NCI-H1694 (cell line): ENCODE measurements at regions not wholly inside any gene's neighbourhood (a gene's known extent, or its start where the extent isn't known, plus 50 kb on each side); places are given as distances from the start of the nearest gene placed in this dataset.
"Not testable (repeated sequence)": the region's sequence is repeated elsewhere in the genome, so short reads cannot be mapped to it uniquely, and the experiment has no call there.

Experiments used
- DNase-seq: peaks from one replicate; lab custom pipeline; 2025; lab: John Stamatoyannopoulos, UW

- DNase-seq = no peak
Measured at GRCh38 chr1:91098299-91098906, 76.6 kb upstream of the ZNF644 start.

- not testable (repeated sequence) for DNase-seq
Measured at GRCh38 chr1:91095321-91095720, 73.5 kb upstream of the ZNF644 start.

DNA sequence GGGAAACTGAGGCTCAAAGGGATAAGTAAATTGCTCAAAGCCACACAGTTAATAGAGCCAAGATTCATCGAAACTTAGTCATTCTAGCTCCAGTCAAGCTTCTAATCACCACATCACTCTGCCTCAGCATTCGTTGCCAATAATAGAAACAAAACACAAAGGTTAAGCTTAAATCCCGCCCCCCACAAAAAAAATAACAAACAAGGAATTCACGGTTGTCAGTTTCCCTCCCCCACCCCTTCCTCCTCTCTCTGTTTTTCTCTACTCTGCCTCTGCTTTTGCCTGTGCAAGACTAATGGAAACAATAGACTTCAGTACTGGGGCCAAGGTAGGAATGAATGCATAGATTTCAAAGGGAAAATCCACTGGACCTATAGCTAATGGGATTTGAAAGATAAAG lies 70.7 kb upstream of the ZNF644 start:
- DNase-seq = no peak

GRCh38 chr1:91091812-91092211 lies 70.0 kb upstream of the ZNF644 start:
- no peak for DNase-seq

DNA sequence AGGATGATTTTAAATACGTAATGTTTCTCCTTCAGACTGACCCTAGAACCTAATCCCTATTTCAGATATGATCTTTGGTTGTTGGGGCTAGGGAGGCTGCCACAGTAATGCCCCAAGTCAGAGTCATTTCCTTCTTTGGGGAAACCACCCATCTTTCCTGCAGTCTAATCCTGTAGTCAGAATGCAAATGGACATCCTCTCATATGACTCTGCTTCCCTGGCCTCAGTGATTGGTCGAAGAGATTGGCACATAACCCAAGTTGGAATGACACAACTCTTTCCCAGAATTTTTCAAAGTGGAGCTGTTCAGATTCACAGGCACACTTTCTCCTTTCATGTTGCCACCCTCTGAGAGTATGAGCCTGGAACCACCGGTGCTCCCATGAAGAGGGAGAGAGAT lies 58.8 kb upstream of the ZNF644 start:
- DNase-seq = no peak

DNA sequence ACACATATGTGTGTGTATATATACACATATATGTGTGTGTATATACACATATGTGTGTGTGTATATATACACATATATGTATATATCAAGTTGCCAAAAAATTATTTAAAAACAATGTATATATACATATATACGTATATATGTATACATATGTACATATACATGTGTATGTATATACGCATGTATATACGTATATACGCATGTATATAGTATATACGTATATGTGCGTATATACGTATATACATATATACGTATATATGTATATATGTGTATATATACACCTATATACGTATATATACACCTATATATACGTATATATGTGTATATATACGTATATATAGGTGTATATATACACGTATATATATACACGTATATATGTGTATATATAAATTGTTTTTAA lies 57.0 kb upstream of the ZNF644 start:
- DNase-seq = no peak

GRCh38 chr1:91076834-91077233 lies 55.0 kb upstream of the ZNF644 start:
- DNase-seq = no peak

GRCh38 chr1:91075233-91076135 lies 53.6 kb upstream of the ZNF644 start:
- no peak for DNase-seq

GRCh38 chr1:91073299-91073698 lies 51.5 kb upstream of the ZNF644 start:
- DNase-seq = no peak

GRCh38 chr1:91071838-91072237 lies 50.0 kb upstream of the ZNF644 start:
- no peak for DNase-seq
